H54 (cell line): ENCODE measurements at regions not wholly inside any gene's neighbourhood (a gene's known extent, or its start where the extent isn't known, plus 50 kb on each side); places are given as distances from the start of the nearest gene placed in this dataset.
"Not testable (repeated sequence)": the region's sequence is repeated elsewhere in the genome, so short reads cannot be mapped to it uniquely, and the experiment has no call there.

Experiments
- DNase-seq: peaks from one replicate; pipeline ENCODE4 v3.0.0; 2011; ENCODE audit warnings: low spot score, mixed read lengths; ENCODE audit not compliant: insufficient read length
- FAIRE-seq: peaks from 3 replicates; lab custom pipeline; 2011; peaks lifted over from hg19 to GRCh38; lab: Jason Lieb, UNC
- POLR2A ChIP-seq: IDR thresholded peaks from 2 replicates; pipeline ENCODE4 v1.6.1; 2011; ENCODE audit warnings: low read depth, mild to moderate bottlenecking, low read length

- FAIRE-seq (no peak), DNase-seq (no peak)
- TF ChIP-seq POLR2A: no peak
Measured at GRCh38 chr6:164379795-164380194, 929.6 kb downstream of the C6orf118 start.

GRCh38 chr6:164378330-164378729, 931.1 kb downstream of the C6orf118 start:
- DNase-seq (no peak), FAIRE-seq (no peak)
- no peak for TF ChIP-seq POLR2A

GRCh38 chr6:164377348-164377918, 932.0 kb downstream of the C6orf118 start:
- no peak for TF ChIP-seq POLR2A
- FAIRE-seq (no peak), DNase-seq (no peak)

- FAIRE-seq: no peak
- TF ChIP-seq POLR2A: no peak
- no peak for DNase-seq
Measured at GRCh38 chr6:164370773-164371172, 938.6 kb downstream of the C6orf118 start.

GRCh38 chr6:164359441-164359840, 944.9 kb downstream of the QKI start:
- DNase-seq: no peak
- no peak for TF ChIP-seq POLR2A
- no peak for FAIRE-seq

- FAIRE-seq: no peak
Measured at GRCh38 chr6:164359036-164359435, 944.5 kb downstream of the QKI start.

GRCh38 chr6:164356814-164357213, 942.3 kb downstream of the QKI start:
- FAIRE-seq: no peak
- DNase-seq: no peak
- no peak for TF ChIP-seq POLR2A

More at GRCh38 chr6:164359036-164359435, 944.5 kb downstream of the QKI start:
- no peak for DNase-seq
- no peak for TF ChIP-seq POLR2A

GRCh38 chr6:164347455-164347854, 932.9 kb downstream of the QKI start:
- no peak for TF ChIP-seq POLR2A
- FAIRE-seq: no peak
- no peak for DNase-seq

- FAIRE-seq (no peak), DNase-seq (no peak)
- no peak for TF ChIP-seq POLR2A
Measured at GRCh38 chr6:164346631-164347030, 932.1 kb downstream of the QKI start.

GRCh38 chr6:164345806-164346496, 931.4 kb downstream of the QKI start:
- TF ChIP-seq POLR2A: no peak
- no peak for FAIRE-seq
- no peak for DNase-seq

GRCh38 chr6:164345327-164345726, 930.8 kb downstream of the QKI start:
- FAIRE-seq (no peak), DNase-seq (no peak)
- no peak for TF ChIP-seq POLR2A

- no peak for FAIRE-seq
- no peak for TF ChIP-seq POLR2A
Measured at GRCh38 chr6:164344801-164345291, 930.3 kb downstream of the QKI start.

GRCh38 chr6:164339442-164339841, 924.9 kb downstream of the QKI start:
- not testable (repeated sequence) for FAIRE-seq, DNase-seq

More at GRCh38 chr6:164344801-164345291, 930.3 kb downstream of the QKI start:
- no peak for DNase-seq

- no peak for FAIRE-seq
- TF ChIP-seq POLR2A: no peak
Measured at GRCh38 chr6:164337925-164338397, 923.4 kb downstream of the QKI start.

More at GRCh38 chr6:164337925-164338397, 923.4 kb downstream of the QKI start:
- DNase-seq: no peak
